Stomach (tissue), 8 donors: ENCODE measurements at regions not wholly inside any gene's neighbourhood (a gene's known extent, or its start where the extent isn't known, plus 50 kb on each side); places are given as distances from the start of the nearest gene placed in this dataset.

ENCODE experiments used
- DNase-seq, 2 donors: peaks; one replicate each; pipeline versions ENCODE4 v3.0.0 to v3.0.0-alpha.2; 2013 to 2019
- H3K27ac ChIP-seq, 5 donors: fragments of 200-600 bp in 4 of 5; sonication (generic) in 4 of 5; one replicate each; pipeline ENCODE4 v1.5.1; 2013 to 2019; ENCODE audit warnings: mild to moderate bottlenecking in 1 of 5, moderate library complexity in 1 of 5
- H3K27me3 ChIP-seq, 3 donors: fragments of 200-600 bp; sonication (generic); one replicate each; pipeline ENCODE4 v1.5.1; 2017 to 2019; ENCODE audit warnings: mixed run types in 1 of 3
- H3K36me3 ChIP-seq, 4 donors: fragments of 200-600 bp; sonication (generic); 1 replicate in 3 of 4; 2 replicates in 1 of 4; pipeline ENCODE4 v1.5.1; 2016 to 2019
- H3K4me1 ChIP-seq, 4 donors: fragments of 200-600 bp; sonication (generic); one replicate each; pipeline ENCODE4 v1.5.1; 2016 to 2019
- H3K4me3 ChIP-seq, 4 donors: fragments of 200-600 bp; sonication (generic) in 3 of 4; one replicate each; pipeline ENCODE4 v1.5.1; 2016 to 2019; ENCODE audit warnings: mild to moderate bottlenecking in 1 of 4
- H3K9me3 ChIP-seq, 4 donors: fragments of 200-600 bp; sonication (generic); one replicate each; pipeline ENCODE4 v1.5.1; 2016 to 2019
- EP300 ChIP-seq: sonication (generic); formaldehyde crosslinking; IDR thresholded peaks from one replicate; pipeline ENCODE4 v1.6.1; 2017; ENCODE audit warnings: antibody characterized with exemption
- POLR2A ChIP-seq, 4 donors: fragments of 450-650 bp; IDR thresholded peaks; one replicate each; pipeline ENCODE4 v1.6.1; 2016; ENCODE audit warnings: antibody characterized with exemption in 4 of 4, control low read depth in 2 of 4, mild to moderate bottlenecking in 1 of 4, moderate library complexity in 1 of 4
- POLR2AphosphoS5 ChIP-seq, 3 donors: sonication (generic); formaldehyde crosslinking; IDR thresholded peaks; one replicate each; pipeline ENCODE4 v1.6.1; 2016; ENCODE audit warnings: antibody characterized with exemption in 3 of 3
- WGBS, 5 donors: extraction: QIAGEN DNeasy Blood & Tissue Kit in 3 of 5; methylation state at CpG; one replicate each; pipeline versions ENCODE4 v1.1.5 to v1.1.7; 2013 to 2018; 5-methylcytosine and 5-hydroxymethylcytosine counted together
- intact Hi-C: fragments of 100-400 bp; cut with DNase I; formaldehyde crosslinking; loops from one replicate; pipeline ENCODE4 v1.15.1; 2023; ENCODE audit warnings: low total_unique reads
- TF ChIP-seq, protein P1 (sequence below), 7 experiments: fragments of 450-650 bp in 4 of 7; fragments of 200-600 bp in 3 of 7; sonication (generic) in 3 of 7; IDR thresholded peaks; one replicate each; pipeline ENCODE4 v1.5.1; 2016 to 2019; ENCODE audit warnings: antibody characterized with exemption in 7 of 7, control low read depth in 2 of 7, mild to moderate bottlenecking in 1 of 7
- donor health status: healthy with polysubstance abuse.
- donor health status: Bipolar disorder and iron deficiency.
- donor health status: healthy.

DNA sequence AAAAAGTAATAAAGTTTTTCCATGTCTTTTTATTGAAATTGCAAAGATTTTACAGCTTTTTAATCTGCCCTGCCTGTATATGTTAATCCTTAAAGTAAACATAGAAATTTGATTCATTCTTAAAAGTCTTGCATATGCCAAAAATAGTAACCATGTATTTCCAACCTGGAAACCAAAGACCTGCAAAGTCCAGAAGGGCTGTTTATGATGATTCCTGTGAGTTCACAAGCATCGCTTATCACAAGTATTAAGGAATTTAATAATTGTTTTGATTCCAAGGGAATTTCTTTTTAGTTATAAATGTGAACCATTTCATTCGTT, 199.1 kb downstream of the PTPRC start:
- DNase-seq: no peak
- Histone ChIP-seq H3K4me3 (no peak overlapping the region), H3K27ac (no peak overlapping the region), H3K4me1 (no peaks in the 10 kb centered on the region), H3K27me3 (no peaks in the 10 kb centered on the region), H3K36me3 (no peaks in the 10 kb centered on the region), H3K9me3 (no peaks in the 10 kb centered on the region)
- WGBS, 5 donors: 90 to 98% (median 93%) methylated on average over 2 of the region's 2 CpGs
- intact Hi-C loops: no loop called here
- TF ChIP-seq EP300: no peak
- TF ChIP-seq POLR2A (IDR thresholded peaks at IDR 0.05): no peak
- TF ChIP-seq, protein P1, sequence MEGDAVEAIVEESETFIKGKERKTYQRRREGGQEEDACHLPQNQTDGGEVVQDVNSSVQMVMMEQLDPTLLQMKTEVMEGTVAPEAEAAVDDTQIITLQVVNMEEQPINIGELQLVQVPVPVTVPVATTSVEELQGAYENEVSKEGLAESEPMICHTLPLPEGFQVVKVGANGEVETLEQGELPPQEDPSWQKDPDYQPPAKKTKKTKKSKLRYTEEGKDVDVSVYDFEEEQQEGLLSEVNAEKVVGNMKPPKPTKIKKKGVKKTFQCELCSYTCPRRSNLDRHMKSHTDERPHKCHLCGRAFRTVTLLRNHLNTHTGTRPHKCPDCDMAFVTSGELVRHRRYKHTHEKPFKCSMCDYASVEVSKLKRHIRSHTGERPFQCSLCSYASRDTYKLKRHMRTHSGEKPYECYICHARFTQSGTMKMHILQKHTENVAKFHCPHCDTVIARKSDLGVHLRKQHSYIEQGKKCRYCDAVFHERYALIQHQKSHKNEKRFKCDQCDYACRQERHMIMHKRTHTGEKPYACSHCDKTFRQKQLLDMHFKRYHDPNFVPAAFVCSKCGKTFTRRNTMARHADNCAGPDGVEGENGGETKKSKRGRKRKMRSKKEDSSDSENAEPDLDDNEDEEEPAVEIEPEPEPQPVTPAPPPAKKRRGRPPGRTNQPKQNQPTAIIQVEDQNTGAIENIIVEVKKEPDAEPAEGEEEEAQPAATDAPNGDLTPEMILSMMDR (IDR thresholded peaks at IDR 0.05): no peak
- no peak for TF ChIP-seq POLR2AphosphoS5 (IDR thresholded peaks at IDR 0.05)

- Histone ChIP-seq H3K27me3 (no peaks in the 10 kb centered on the region), H3K4me1 (no peaks in the 10 kb centered on the region), H3K4me3 (no peak overlapping the region), H3K9me3 (no peaks in the 10 kb centered on the region), H3K36me3 (no peaks in the 10 kb centered on the region), H3K27ac (no peak overlapping the region)
- 90 to 99% (median 95%) methylated on average over 3 of the region's 3 CpGs for WGBS, 5 donors
- no peak for DNase-seq
- TF ChIP-seq POLR2A (IDR thresholded peaks at IDR 0.05): no peak
- intact Hi-C loops: no loop called here
Observed at GRCh38 chr1:198841477-198841876, 202.6 kb downstream of the PTPRC start.

DNA sequence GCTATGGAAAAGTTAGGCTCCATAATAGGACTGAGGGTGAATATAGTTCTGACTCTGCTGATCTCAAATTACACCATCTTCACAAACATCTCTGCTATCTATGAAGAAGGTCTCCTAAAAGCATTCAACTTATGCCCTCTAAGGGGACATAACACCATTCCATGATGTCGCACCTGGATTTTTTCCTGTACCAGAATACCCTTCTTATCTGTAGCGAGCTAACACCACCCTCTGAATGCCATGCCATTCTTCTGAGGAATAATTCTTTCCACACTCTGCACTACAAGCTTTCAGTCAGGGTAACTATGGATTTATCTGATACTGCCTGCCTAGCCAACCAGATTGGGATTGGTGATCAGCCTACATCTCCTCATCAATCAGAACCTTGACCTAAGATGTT, 203.8 kb downstream of the PTPRC start:
- no peak for DNase-seq
- H3K36me3 ChIP-seq: no peaks in the 10 kb centered on the region
- H3K4me1 ChIP-seq: no peaks in the 10 kb centered on the region
- H3K27ac ChIP-seq: no peak overlapping the region
- H3K9me3 ChIP-seq: no peaks in the 10 kb centered on the region
- WGBS, 5 donors: 85 to 94% (median 88%) methylated on average over 2 of the region's 2 CpGs
- H3K27me3 ChIP-seq: no peaks in the 10 kb centered on the region
- H3K4me3 ChIP-seq: no peak overlapping the region
- TF ChIP-seq, protein P1 (IDR thresholded peaks at IDR 0.05): no peak
- no peak for TF ChIP-seq POLR2A (IDR thresholded peaks at IDR 0.05)
- TF ChIP-seq EP300: no peak
- no peak for TF ChIP-seq POLR2AphosphoS5 (IDR thresholded peaks at IDR 0.05)
- intact Hi-C loops: no loop called here

DNA sequence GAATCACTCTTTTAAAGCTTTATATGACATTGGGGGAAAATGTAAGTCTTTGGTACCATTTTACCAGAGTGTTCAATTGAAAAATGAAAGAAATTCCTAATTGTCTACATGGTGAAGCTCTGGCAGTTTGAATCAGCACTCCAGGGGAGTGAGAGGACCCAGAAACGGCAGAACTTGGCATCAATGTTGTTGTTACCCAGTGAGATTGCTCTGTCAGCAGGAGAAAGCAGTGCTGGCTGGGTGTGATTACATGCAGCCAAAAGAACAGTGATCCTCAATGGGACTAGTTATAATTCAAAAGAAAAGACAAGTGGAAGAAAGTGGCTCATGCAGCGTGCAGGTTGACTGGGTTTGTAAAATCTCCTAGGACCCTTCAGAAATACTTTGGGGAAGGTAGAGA, 206.4 kb downstream of the PTPRC start:
- no peaks in the 10 kb centered on the region for H3K27me3 ChIP-seq
- 81 to 92% (median 86%) methylated on average over 2 of the region's 2 CpGs for WGBS, 5 donors
- no peak for DNase-seq
- TF ChIP-seq, protein P1 (IDR thresholded peaks at IDR 0.05): no peak
- TF ChIP-seq EP300 (no peak), POLR2AphosphoS5 (IDR thresholded peaks at IDR 0.05) (no peak), POLR2A (IDR thresholded peaks at IDR 0.05) (no peak)
- H3K27ac ChIP-seq: no peak overlapping the region
- no peak overlapping the region for H3K4me3 ChIP-seq
- no peaks in the 10 kb centered on the region for H3K9me3 ChIP-seq
- intact Hi-C loops: no loop called here
- H3K4me1 ChIP-seq: no peaks in the 10 kb centered on the region
- no peaks in the 10 kb centered on the region for H3K36me3 ChIP-seq

GRCh38 chr1:198845851-198846250, 207.0 kb downstream of the PTPRC start:
- no peaks in the 10 kb centered on the region for H3K9me3 ChIP-seq
- H3K36me3 ChIP-seq: no peaks in the 10 kb centered on the region
- TF ChIP-seq, protein P1 (IDR thresholded peaks at IDR 0.05): no peak
- TF ChIP-seq POLR2A (IDR thresholded peaks at IDR 0.05) (no peak), EP300 (no peak), POLR2AphosphoS5 (IDR thresholded peaks at IDR 0.05) (no peak)
- H3K4me3 ChIP-seq: no peak overlapping the region
- H3K4me1 ChIP-seq: no peaks in the 10 kb centered on the region
- WGBS, 5 donors: 71 to 95% (median 81%) methylated on average over 4 of the region's 4 CpGs
- H3K27me3 ChIP-seq: no peaks in the 10 kb centered on the region
- intact Hi-C loops: no loop called here
- H3K27ac ChIP-seq: no peak overlapping the region
- DNase-seq: no peak
